ENCODE measurements at regions not wholly inside any gene's neighbourhood (a gene's known extent, or its start where the extent isn't known, plus 50 kb on each side); places are given as distances from the start of the nearest gene placed in this dataset.

DNA sequence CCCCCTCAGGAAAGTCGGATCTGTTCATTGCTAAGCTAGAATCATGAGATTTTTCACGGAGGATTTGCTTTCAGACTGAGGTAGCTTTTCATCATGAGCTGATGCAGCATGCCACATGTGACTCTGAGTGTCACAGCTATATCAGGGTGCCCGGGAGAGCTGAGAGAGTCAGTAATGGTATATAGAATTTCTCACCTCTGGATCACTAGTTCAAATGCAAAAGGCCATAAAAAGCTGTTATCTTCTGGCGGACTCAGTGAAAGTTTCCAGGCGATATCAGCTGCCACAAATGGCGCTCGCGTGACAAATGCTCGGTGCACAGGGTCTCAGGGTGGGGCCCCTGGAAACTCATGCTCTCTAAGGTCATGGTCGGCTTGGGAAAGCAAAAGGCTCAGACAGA is 150.1 kb downstream of the DHX15 start:
- in situ Hi-C loops (cut with MboI) = no loop called here
- DNase-seq (ENCODE audit: extremely low read depth in 1 of 4, low spot score in 3 of 4) (no peak), FAIRE-seq (no peak), ATAC-seq (no peak)
- TF ChIP-seq ZNF316 (IDR thresholded peaks at IDR 0.05) = no peak
- no peak overlapping the region for H3K4me3 ChIP-seq
- intact Hi-C loops (cut with micrococcal nuclease) = no loop called here
- H3K27ac ChIP-seq (ENCODE audit: extremely low read depth, low read depth, low read length) = no peak overlapping the region
- no peak overlapping the region for H3K4me2 ChIP-seq (ENCODE audit: insufficient read depth, low read length)
- no peaks in the 10 kb centered on the region for H3K9me3 ChIP-seq (replicated peaks; ENCODE audit: control insufficient read depth, insufficient read depth, low read depth, low read length)
- BruUV-seq (replicated peaks) = no TSS peak
- H3K36me3 ChIP-seq (ENCODE audit: control insufficient read depth, insufficient read depth, low read length) = no peaks in the 10 kb centered on the region
- H2AFZ ChIP-seq (ENCODE audit: low read depth, low read length) = no peak overlapping the region
- WGBS (ENCODE audit: insufficient coverage, low coverage, missing lambda C conversion rate) = 0% methylated on average over 10 of the region's 10 CpGs
- H3K27me3 ChIP-seq (ENCODE audit: control insufficient read depth in 2 of 2, insufficient read depth in 2 of 2, low read length in 2 of 2) = peaks cover 9 to 19% of the 10 kb centered on the region in 2 experiments; a peak in 4 of 5 replicates
- ChIA-PET POLR2A (no interaction called here), CTCF (ENCODE audit: low intra/inter-chr PET ratio) (no interaction called here)
- H3K79me2 ChIP-seq (ENCODE audit: control insufficient read depth, insufficient read depth, low read length) = no peaks in the 10 kb centered on the region
- H3K9me1 ChIP-seq (ENCODE audit: control insufficient read depth, insufficient read depth, low read length) = no peaks in the 10 kb centered on the region
- no peak overlapping the region for H3K9ac ChIP-seq (ENCODE audit: insufficient read depth in 1 of 2, low read depth in 2 of 2, low read length in 2 of 2)
- no peaks in the 10 kb centered on the region; a peak in 1 of 5 replicates for H3K4me1 ChIP-seq (replicated peaks in 1 of 2; ENCODE audit: control insufficient read depth in 2 of 2, insufficient read depth in 2 of 2, low read length in 2 of 2)
- H4K20me1 ChIP-seq (replicated peaks; ENCODE audit: control insufficient read depth, insufficient read depth, low read length) = no peaks in the 10 kb centered on the region

DNA sequence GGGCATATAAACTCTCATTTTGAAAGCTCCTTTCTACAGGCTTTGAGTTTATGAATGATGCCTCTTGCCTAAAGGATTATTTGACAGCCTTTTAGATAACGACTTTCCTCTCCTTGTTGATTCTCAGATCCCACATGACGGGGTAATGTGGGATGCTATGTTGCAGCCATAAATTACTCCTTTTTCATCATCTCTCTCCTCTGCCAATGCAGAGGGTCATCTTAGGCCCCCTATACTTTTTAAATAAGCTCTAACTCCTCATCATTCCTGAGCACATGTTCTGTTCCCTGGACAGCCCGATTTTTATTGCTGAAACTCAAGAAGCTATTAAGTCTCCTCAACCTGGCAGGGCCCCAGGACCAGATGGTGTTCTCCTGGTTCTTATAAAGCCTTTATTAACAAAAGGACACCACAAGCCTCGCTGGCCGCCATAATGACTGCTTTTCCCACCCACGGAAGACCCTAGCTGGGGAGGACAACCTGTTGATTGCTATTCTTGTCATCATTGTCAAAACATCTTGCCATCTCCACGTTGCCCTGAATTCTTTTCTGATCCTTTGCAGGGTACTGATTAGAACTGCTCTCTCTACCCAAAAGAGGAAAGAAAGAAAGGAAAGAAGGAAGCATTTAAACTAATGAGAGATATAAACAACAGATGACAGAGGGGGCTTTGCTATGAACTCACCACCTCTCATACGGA is 150.7 kb downstream of the DHX15 start:
- Histone ChIP-seq H3K36me3 (ENCODE audit: control insufficient read depth, insufficient read depth, low read length) (no peaks in the 10 kb centered on the region), H3K9ac (ENCODE audit: insufficient read depth in 1 of 2, low read depth in 2 of 2, low read length in 2 of 2) (no peak overlapping the region), H2AFZ (ENCODE audit: low read depth, low read length) (no peak overlapping the region), H3K9me1 (ENCODE audit: control insufficient read depth, insufficient read depth, low read length) (no peaks in the 10 kb centered on the region), H3K27me3 (ENCODE audit: control insufficient read depth in 2 of 2, insufficient read depth in 2 of 2, low read length in 2 of 2) (peaks cover 9 to 19% of the 10 kb centered on the region in 2 experiments; a peak in 4 of 5 replicates), H3K27ac (ENCODE audit: extremely low read depth, low read depth, low read length) (no peak overlapping the region), H4K20me1 (replicated peaks; ENCODE audit: control insufficient read depth, insufficient read depth, low read length) (no peaks in the 10 kb centered on the region), H3K4me1 (replicated peaks in 1 of 2; ENCODE audit: control insufficient read depth in 2 of 2, insufficient read depth in 2 of 2, low read length in 2 of 2) (no peaks in the 10 kb centered on the region; a peak in 1 of 5 replicates), H3K4me2 (ENCODE audit: insufficient read depth, low read length) (no peak overlapping the region), H3K79me2 (ENCODE audit: control insufficient read depth, insufficient read depth, low read length) (no peaks in the 10 kb centered on the region), H3K9me3 (replicated peaks; ENCODE audit: control insufficient read depth, insufficient read depth, low read depth, low read length) (no peaks in the 10 kb centered on the region), H3K4me3 (no peak overlapping the region)
- WGBS (ENCODE audit: insufficient coverage, low coverage, missing lambda C conversion rate) = under 1% methylated on average over 8 of the region's 8 CpGs
- in situ Hi-C loops (cut with MboI) = no loop called here
- no peak for FAIRE-seq
- ATAC-seq = no peak
- CTCF ChIA-PET (ENCODE audit: low intra/inter-chr PET ratio) = no interaction called here
- no peak for DNase-seq (ENCODE audit: extremely low read depth in 1 of 4, low spot score in 3 of 4)
- POLR2A ChIA-PET = no interaction called here
- BruUV-seq (replicated peaks) = no TSS peak
- intact Hi-C loops (cut with micrococcal nuclease) = no loop called here
- TF ChIP-seq, protein P1, sequence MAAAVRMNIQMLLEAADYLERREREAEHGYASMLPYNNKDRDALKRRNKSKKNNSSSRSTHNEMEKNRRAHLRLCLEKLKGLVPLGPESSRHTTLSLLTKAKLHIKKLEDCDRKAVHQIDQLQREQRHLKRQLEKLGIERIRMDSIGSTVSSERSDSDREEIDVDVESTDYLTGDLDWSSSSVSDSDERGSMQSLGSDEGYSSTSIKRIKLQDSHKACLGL (CRISPR knock-in tag; IDR thresholded peaks at IDR 0.05; ENCODE audit: borderline replicate concordance, poor library complexity, severe bottlenecking) = no peak
- TF ChIP-seq, protein P2, sequence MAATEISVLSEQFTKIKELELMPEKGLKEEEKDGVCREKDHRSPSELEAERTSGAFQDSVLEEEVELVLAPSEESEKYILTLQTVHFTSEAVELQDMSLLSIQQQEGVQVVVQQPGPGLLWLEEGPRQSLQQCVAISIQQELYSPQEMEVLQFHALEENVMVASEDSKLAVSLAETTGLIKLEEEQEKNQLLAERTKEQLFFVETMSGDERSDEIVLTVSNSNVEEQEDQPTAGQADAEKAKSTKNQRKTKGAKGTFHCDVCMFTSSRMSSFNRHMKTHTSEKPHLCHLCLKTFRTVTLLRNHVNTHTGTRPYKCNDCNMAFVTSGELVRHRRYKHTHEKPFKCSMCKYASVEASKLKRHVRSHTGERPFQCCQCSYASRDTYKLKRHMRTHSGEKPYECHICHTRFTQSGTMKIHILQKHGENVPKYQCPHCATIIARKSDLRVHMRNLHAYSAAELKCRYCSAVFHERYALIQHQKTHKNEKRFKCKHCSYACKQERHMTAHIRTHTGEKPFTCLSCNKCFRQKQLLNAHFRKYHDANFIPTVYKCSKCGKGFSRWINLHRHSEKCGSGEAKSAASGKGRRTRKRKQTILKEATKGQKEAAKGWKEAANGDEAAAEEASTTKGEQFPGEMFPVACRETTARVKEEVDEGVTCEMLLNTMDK (IDR thresholded peaks at IDR 0.05; ENCODE audit: borderline replicate concordance, insufficient read depth, low read depth, low read length, poor library complexity, severe bottlenecking) = no peak
- TF ChIP-seq KLF1 (tag; IDR thresholded peaks at IDR 0.05) (no peak), SAFB (IDR thresholded peaks at IDR 0.05; ENCODE audit: borderline replicate concordance, low read depth, low read length) (no peak), COPS2 (conservative IDR thresholded peaks at IDR 0.05) (no peak), EGR1 (conservative IDR thresholded peaks at IDR 0.05) (no peak), POLR2H (tag; IDR thresholded peaks at IDR 0.05; ENCODE audit: low read depth) (no peak), ZEB2 (IDR thresholded peaks at IDR 0.05) (no peak), BRCA1 (IDR thresholded peaks at IDR 0.05) (no peak), BRCA1 (CRISPR knock-in tag; IDR thresholded peaks at IDR 0.05) (no peak), HSF4 (CRISPR knock-in tag; IDR thresholded peaks at IDR 0.05; ENCODE audit: borderline replicate concordance) (no peak)
